Hepatocyte (in vitro differentiated cells): ENCODE measurements at regions not wholly inside any gene's neighbourhood (a gene's known extent, or its start where the extent isn't known, plus 50 kb on each side); places are given as distances from the start of the nearest gene placed in this dataset.

ENCODE experiments used
- DNase-seq: peaks from one replicate; pipeline ENCODE4 v3.0.0-alpha.2; 2016; ENCODE audit warnings: low spot score
- H2AFZ ChIP-seq: fragments of 200-600 bp; sonication (generic); 2 replicates; pipeline ENCODE4 v1.6.0; 2016; ENCODE audit warnings: antibody characterized with exemption, mild to moderate bottlenecking
- H3K27ac ChIP-seq: fragments of 200-600 bp; sonication (generic); 2 replicates; pipeline ENCODE4 v1.5.1; 2016; ENCODE audit warnings: mild to moderate bottlenecking
- H3K27me3 ChIP-seq: fragments of 200-600 bp; sonication (generic); 2 replicates; pipeline ENCODE4 v1.6.1; 2016
- H3K36me3 ChIP-seq: fragments of 200-600 bp; sonication (generic); replicated peaks from 2 replicates; pipeline ENCODE4 v1.5.1; 2016; ENCODE audit warnings: low read depth; ENCODE audit not compliant: insufficient read depth
- H3K4me1 ChIP-seq: fragments of 200-600 bp; sonication (generic); 2 replicates; pipeline ENCODE4 v1.5.1; 2016; ENCODE audit warnings: mild to moderate bottlenecking, moderate library complexity; ENCODE audit not compliant: insufficient read depth
- H3K4me2 ChIP-seq: fragments of 200-600 bp; sonication (generic); 2 replicates; pipeline ENCODE4 v1.6.0; 2016
- H3K4me3 ChIP-seq: fragments of 200-600 bp; sonication (generic); 2 replicates; pipeline ENCODE4 v1.5.1; 2016; ENCODE audit warnings: mild to moderate bottlenecking
- H3K79me2 ChIP-seq: fragments of 200-600 bp; sonication (generic); 2 replicates; pipeline ENCODE4 v1.6.0; 2017; ENCODE audit warnings: mild to moderate bottlenecking
- H3K9me2 ChIP-seq: fragments of 200-600 bp; sonication (generic); replicated peaks from 2 replicates; pipeline ENCODE4 v1.6.0; 2017; ENCODE audit warnings: mild to moderate bottlenecking; ENCODE audit not compliant: insufficient read depth
- H3K9me3 ChIP-seq: fragments of 200-600 bp; sonication (generic); 2 replicates; pipeline ENCODE4 v1.5.1; 2016; ENCODE audit warnings: low read depth, mild to moderate bottlenecking
- H4K20me1 ChIP-seq: fragments of 200-600 bp; sonication (generic); 2 replicates; pipeline ENCODE4 v1.6.0; 2016; ENCODE audit warnings: mild to moderate bottlenecking; ENCODE audit not compliant: insufficient read depth, poor library complexity, severe bottlenecking
- CTCF ChIP-seq: fragments of 200-600 bp; sonication (generic); IDR thresholded peaks from 2 replicates; pipeline ENCODE4 v1.5.1; 2016; ENCODE audit warnings: antibody characterized with exemption, mild to moderate bottlenecking; ENCODE audit not compliant: poor library complexity
- EZH2 ChIP-seq: fragments of 200-600 bp; sonication (generic); IDR thresholded peaks from 2 replicates; pipeline ENCODE4 v1.6.1; 2016; ENCODE audit warnings: antibody characterized with exemption, mild to moderate bottlenecking, borderline replicate concordance
- EZH2phosphoT487 ChIP-seq: fragments of 200-600 bp; sonication (generic); IDR thresholded peaks from one replicate; pipeline ENCODE4 v1.6.1; 2018; ENCODE audit warnings: antibody characterized with exemption, mild to moderate bottlenecking, low read depth, moderate library complexity; ENCODE audit not compliant: unreplicated experiment, severe bottlenecking
- WGBS: methylation state at CpG from one replicate; pipeline ENCODE4 v1.1.6; 2016; ENCODE audit warnings: low lambda C conversion rate; ENCODE audit errors: missing lambda C conversion rate; 5-methylcytosine and 5-hydroxymethylcytosine counted together

DNA sequence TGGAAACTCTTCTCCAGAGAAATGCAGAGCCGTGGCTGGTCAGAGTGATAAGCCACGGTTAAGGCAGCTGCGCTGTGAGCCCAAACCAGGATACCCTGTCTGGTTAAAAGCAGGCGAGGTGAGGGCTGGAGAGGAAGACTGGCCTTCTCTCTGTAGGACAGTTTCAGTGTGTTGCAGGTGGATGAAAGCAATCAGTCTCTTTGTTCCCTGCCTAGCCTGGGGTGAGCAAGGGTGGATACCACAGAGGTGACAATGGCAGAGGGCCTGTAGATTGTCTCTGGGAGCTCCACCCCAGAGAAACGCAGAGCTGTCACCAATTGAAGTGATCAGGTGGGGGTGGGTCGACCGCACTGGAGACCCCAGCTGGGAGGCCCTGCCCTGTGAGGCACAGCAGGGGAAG lies 621.9 kb downstream of the LRFN5 start:
- H3K4me1 ChIP-seq = no peaks in the 10 kb centered on the region
- H3K9me2 ChIP-seq = no peaks in the 10 kb centered on the region
- no peaks in the 10 kb centered on the region for H3K79me2 ChIP-seq
- no peak overlapping the region for H3K27ac ChIP-seq
- no peaks in the 10 kb centered on the region for H3K36me3 ChIP-seq
- TF ChIP-seq EZH2phosphoT487 (no peak), EZH2 (no peak)
- no peak overlapping the region for H3K4me2 ChIP-seq
- no peaks in the 10 kb centered on the region for H3K27me3 ChIP-seq
- 83% methylated on average over 7 of the region's 7 CpGs for WGBS
- H4K20me1 ChIP-seq = no peaks in the 10 kb centered on the region
- H2AFZ ChIP-seq = no peak overlapping the region
- no peaks in the 10 kb centered on the region for H3K9me3 ChIP-seq
- no peak for DNase-seq
- H3K4me3 ChIP-seq = no peak overlapping the region

GRCh38 chr14:42224053-42224888 lies 617.6 kb downstream of the LRFN5 start:
- no peak overlapping the region for H3K27ac ChIP-seq

DNA sequence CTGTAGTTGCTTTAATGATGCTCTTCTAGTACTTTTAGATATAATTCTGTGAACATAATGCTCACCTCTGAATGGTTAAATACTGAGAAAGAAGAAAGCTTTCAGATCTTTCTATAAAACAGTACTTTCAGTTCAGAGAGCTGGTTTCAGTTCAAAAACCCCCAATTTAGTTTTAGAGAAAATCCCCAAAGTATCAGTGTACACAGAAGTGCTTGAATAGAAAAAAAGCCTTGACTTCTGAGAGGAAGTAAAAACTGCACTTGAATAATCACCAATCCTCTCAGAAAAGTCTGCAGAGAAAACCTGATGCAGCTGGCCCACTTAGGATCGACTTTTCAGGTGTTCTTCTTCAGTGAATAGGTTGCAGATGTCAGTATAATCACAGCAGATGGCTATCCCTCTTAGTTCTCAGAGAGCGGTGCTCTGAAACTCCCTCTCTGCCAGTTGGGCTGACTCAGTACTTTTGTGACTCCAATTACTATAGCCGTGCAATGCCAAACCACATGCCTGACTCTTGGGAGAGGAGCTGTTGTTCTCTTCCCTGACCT lies 616.3 kb downstream of the LRFN5 start:
- DNase-seq = peak; percentile 11
- Histone ChIP-seq H3K27ac (no peak overlapping the region), H4K20me1 (no peaks in the 10 kb centered on the region), H3K4me3 (no peak overlapping the region), H3K4me2 (peak overlapping the region; percentile 2), H3K4me1 (no peaks in the 10 kb centered on the region), H3K79me2 (no peaks in the 10 kb centered on the region), H3K27me3 (no peaks in the 10 kb centered on the region), H3K9me3 (no peaks in the 10 kb centered on the region), H3K9me2 (no peaks in the 10 kb centered on the region), H2AFZ (no peak overlapping the region), H3K36me3 (no peaks in the 10 kb centered on the region)
- WGBS = 28% methylated on average over 3 of the region's 3 CpGs
- TF ChIP-seq CTCF (no peak), EZH2phosphoT487 (no peak), EZH2 (no peak)

More at GRCh38 chr14:42224053-42224888, 617.6 kb downstream of the LRFN5 start:
- Histone ChIP-seq H3K4me1 (no peaks in the 10 kb centered on the region), H3K27me3 (no peaks in the 10 kb centered on the region), H3K36me3 (no peaks in the 10 kb centered on the region), H3K9me2 (no peaks in the 10 kb centered on the region), H3K4me2 (no peak overlapping the region), H2AFZ (no peak overlapping the region), H3K4me3 (no peak overlapping the region), H3K9me3 (no peaks in the 10 kb centered on the region), H3K79me2 (no peaks in the 10 kb centered on the region), H4K20me1 (no peaks in the 10 kb centered on the region)
- peak; percentile 80 for DNase-seq
- 78% methylated on average over 2 of the region's 2 CpGs for WGBS
- TF ChIP-seq EZH2phosphoT487 = no peak
- peak; percentile 92 for TF ChIP-seq CTCF

- DNase-seq = no peak
- Histone ChIP-seq H4K20me1 (no peaks in the 10 kb centered on the region), H3K9me2 (no peaks in the 10 kb centered on the region), H3K4me3 (no peak overlapping the region), H3K9me3 (no peaks in the 10 kb centered on the region), H3K27me3 (no peaks in the 10 kb centered on the region), H2AFZ (no peak overlapping the region), H3K27ac (no peak overlapping the region), H3K36me3 (no peaks in the 10 kb centered on the region), H3K4me2 (no peak overlapping the region), H3K4me1 (no peaks in the 10 kb centered on the region), H3K79me2 (no peaks in the 10 kb centered on the region)
- TF ChIP-seq EZH2 (no peak), EZH2phosphoT487 (no peak), CTCF (no peak)
These were observed 608.4 kb downstream of the LRFN5 start for GRCh38 chr14:42214981-42215491.
